ENCODE measurements at regions not wholly inside any gene's neighbourhood (a gene's known extent, or its start where the extent isn't known, plus 50 kb on each side); places are given as distances from the start of the nearest gene placed in this dataset.

GRCh38 chr2:196475611-196476010 lies 163.9 kb upstream of the CCDC150 start (continued):
- TF ChIP-seq, protein P1, sequence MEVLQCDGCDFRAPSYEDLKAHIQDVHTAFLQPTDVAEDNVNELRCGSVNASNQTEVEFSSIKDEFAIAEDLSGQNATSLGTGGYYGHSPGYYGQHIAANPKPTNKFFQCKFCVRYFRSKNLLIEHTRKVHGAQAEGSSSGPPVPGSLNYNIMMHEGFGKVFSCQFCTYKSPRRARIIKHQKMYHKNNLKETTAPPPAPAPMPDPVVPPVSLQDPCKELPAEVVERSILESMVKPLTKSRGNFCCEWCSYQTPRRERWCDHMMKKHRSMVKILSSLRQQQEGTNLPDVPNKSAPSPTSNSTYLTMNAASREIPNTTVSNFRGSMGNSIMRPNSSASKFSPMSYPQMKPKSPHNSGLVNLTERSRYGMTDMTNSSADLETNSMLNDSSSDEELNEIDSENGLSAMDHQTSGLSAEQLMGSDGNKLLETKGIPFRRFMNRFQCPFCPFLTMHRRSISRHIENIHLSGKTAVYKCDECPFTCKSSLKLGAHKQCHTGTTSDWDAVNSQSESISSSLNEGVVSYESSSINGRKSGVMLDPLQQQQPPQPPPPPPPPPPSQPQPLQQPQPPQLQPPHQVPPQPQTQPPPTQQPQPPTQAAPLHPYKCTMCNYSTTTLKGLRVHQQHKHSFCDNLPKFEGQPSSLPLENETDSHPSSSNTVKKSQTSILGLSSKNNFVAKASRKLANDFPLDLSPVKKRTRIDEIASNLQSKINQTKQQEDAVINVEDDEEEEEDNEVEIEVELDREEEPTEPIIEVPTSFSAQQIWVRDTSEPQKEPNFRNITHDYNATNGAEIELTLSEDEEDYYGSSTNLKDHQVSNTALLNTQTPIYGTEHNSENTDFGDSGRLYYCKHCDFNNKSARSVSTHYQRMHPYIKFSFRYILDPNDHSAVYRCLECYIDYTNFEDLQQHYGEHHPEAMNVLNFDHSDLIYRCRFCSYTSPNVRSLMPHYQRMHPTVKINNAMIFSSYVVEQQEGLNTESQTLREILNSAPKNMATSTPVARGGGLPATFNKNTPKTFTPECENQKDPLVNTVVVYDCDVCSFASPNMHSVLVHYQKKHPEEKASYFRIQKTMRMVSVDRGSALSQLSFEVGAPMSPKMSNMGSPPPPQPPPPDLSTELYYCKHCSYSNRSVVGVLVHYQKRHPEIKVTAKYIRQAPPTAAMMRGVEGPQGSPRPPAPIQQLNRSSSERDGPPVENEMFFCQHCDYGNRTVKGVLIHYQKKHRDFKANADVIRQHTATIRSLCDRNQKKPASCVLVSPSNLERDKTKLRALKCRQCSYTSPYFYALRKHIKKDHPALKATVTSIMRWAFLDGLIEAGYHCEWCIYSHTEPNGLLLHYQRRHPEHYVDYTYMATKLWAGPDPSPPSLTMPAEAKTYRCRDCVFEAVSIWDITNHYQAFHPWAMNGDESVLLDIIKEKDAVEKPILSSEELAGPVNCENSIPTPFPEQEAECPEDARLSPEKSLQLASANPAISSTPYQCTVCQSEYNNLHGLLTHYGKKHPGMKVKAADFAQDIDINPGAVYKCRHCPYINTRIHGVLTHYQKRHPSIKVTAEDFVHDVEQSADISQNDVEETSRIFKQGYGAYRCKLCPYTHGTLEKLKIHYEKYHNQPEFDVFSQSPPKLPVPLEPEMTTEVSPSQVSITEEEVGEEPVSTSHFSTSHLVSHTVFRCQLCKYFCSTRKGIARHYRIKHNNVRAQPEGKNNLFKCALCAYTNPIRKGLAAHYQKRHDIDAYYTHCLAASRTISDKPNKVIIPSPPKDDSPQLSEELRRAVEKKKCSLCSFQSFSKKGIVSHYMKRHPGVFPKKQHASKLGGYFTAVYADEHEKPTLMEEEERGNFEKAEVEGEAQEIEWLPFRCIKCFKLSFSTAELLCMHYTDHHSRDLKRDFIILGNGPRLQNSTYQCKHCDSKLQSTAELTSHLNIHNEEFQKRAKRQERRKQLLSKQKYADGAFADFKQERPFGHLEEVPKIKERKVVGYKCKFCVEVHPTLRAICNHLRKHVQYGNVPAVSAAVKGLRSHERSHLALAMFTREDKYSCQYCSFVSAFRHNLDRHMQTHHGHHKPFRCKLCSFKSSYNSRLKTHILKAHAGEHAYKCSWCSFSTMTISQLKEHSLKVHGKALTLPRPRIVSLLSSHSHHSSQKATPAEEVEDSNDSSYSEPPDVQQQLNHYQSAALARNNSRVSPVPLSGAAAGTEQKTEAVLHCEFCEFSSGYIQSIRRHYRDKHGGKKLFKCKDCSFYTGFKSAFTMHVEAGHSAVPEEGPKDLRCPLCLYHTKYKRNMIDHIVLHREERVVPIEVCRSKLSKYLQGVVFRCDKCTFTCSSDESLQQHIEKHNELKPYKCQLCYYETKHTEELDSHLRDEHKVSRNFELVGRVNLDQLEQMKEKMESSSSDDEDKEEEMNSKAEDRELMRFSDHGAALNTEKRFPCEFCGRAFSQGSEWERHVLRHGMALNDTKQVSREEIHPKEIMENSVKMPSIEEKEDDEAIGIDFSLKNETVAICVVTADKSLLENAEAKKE (CRISPR knock-in tag; IDR thresholded peaks at IDR 0.05) = no peak
- TF ChIP-seq ZNF114 (CRISPR knock-in tag; IDR thresholded peaks at IDR 0.05) (no peak), ETS1 (IDR thresholded peaks at IDR 0.05) (no peak), CREB1 (CRISPR knock-in tag; IDR thresholded peaks at IDR 0.05; ENCODE audit: low read depth) (no peak), EZH2phosphoT487 (IDR thresholded peaks at IDR 0.05; ENCODE audit: unreplicated experiment) (no peak), POLR2AphosphoS5 (IDR thresholded peaks at IDR 0.05; ENCODE audit: low read depth) (no peak), JUNB (IDR thresholded peaks at IDR 0.05; ENCODE audit: unreplicated experiment) (no peak), NANOG (IDR thresholded peaks at IDR 0.05; ENCODE audit: borderline replicate concordance) (no peak)
- TF ChIP-seq, protein P2, sequence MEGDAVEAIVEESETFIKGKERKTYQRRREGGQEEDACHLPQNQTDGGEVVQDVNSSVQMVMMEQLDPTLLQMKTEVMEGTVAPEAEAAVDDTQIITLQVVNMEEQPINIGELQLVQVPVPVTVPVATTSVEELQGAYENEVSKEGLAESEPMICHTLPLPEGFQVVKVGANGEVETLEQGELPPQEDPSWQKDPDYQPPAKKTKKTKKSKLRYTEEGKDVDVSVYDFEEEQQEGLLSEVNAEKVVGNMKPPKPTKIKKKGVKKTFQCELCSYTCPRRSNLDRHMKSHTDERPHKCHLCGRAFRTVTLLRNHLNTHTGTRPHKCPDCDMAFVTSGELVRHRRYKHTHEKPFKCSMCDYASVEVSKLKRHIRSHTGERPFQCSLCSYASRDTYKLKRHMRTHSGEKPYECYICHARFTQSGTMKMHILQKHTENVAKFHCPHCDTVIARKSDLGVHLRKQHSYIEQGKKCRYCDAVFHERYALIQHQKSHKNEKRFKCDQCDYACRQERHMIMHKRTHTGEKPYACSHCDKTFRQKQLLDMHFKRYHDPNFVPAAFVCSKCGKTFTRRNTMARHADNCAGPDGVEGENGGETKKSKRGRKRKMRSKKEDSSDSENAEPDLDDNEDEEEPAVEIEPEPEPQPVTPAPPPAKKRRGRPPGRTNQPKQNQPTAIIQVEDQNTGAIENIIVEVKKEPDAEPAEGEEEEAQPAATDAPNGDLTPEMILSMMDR (conservative IDR thresholded peaks at IDR 0.05; ENCODE audit: low read depth in 2 of 2) = no peak

Data from GM23338 (cell line).